Liver (tissue), 8 donors: ENCODE measurements at regions not wholly inside any gene's neighbourhood (a gene's known extent, or its start where the extent isn't known, plus 50 kb on each side); places are given as distances from the start of the nearest gene placed in this dataset.

Experiments used
- DNase-seq: peaks from one replicate; pipeline ENCODE4 v3.0.0-alpha.2; 2017; ENCODE audit warnings: low spot score
- H3K27ac ChIP-seq, 2 donors: one replicate each; pipeline ENCODE4 v1.7.0; 2013; ENCODE audit warnings: inconsistent platforms in 2 of 2, low read length in 2 of 2, control low read depth in 1 of 2, low read depth in 1 of 2, mild to moderate bottlenecking in 1 of 2
- H3K27me3 ChIP-seq, 4 donors: one replicate each; pipeline versions ENCODE4 v1.6.1 to v1.7.0; 2013; ENCODE audit warnings: low read length in 3 of 4, inconsistent platforms in 1 of 4, mild to moderate bottlenecking in 1 of 4, moderate library complexity in 1 of 4; ENCODE audit not compliant: control insufficient read depth in 4 of 4, insufficient read depth in 4 of 4
- H3K36me3 ChIP-seq, 4 donors: one replicate each; pipeline versions ENCODE4 v1.6.1 to v1.7.0; 2013; ENCODE audit warnings: low read length in 3 of 4, mild to moderate bottlenecking in 3 of 4, low read depth in 1 of 4, moderate library complexity in 1 of 4; ENCODE audit not compliant: control insufficient read depth in 4 of 4, insufficient read depth in 3 of 4
- H3K4me1 ChIP-seq, 4 donors: one replicate each; pipeline versions ENCODE4 v1.6.1 to v1.7.0; 2013; ENCODE audit warnings: low read length in 3 of 4, mild to moderate bottlenecking in 3 of 4, moderate library complexity in 1 of 4; ENCODE audit not compliant: control insufficient read depth in 4 of 4, insufficient read depth in 4 of 4
- H3K4me3 ChIP-seq, 3 donors: one replicate each; pipeline versions ENCODE4 v1.6.1 to v1.7.0; 2013; ENCODE audit warnings: low read length in 3 of 3, control low read depth in 1 of 3, low read depth in 1 of 3, mild to moderate bottlenecking in 1 of 3
- H3K9ac ChIP-seq, 2 donors: one replicate each; pipeline ENCODE4 v1.7.0; 2013; ENCODE audit warnings: low read length in 2 of 2, mild to moderate bottlenecking in 2 of 2, moderate library complexity in 2 of 2, control low read depth in 1 of 2, low read depth in 1 of 2
- H3K9me3 ChIP-seq, 4 donors: one replicate each; pipeline versions ENCODE4 v1.6.1 to v1.7.0; 2013; ENCODE audit warnings: low read length in 3 of 4; ENCODE audit not compliant: control insufficient read depth in 4 of 4
- EGR1 ChIP-seq, 2 donors: IDR thresholded peaks; 2 replicates each; pipeline ENCODE4 v1.6.1; 2016 to 2018; ENCODE audit warnings: antibody characterized with exemption in 2 of 2, low read depth in 2 of 2
- FOXA1 ChIP-seq: IDR thresholded peaks from 2 replicates; pipeline ENCODE4 v1.6.1; 2016; ENCODE audit warnings: antibody characterized with exemption
- FOXA2 ChIP-seq: IDR thresholded peaks from 2 replicates; pipeline ENCODE4 v1.6.1; 2016; ENCODE audit warnings: antibody characterized with exemption
- GABPA ChIP-seq, 2 donors: IDR thresholded peaks in 1 of 2; conservative IDR thresholded peaks in 1 of 2; 2 replicates each; pipeline ENCODE4 v1.6.1; 2016; ENCODE audit warnings: antibody characterized with exemption in 2 of 2, mild to moderate bottlenecking in 1 of 2, moderate library complexity in 1 of 2
- NR2F2 ChIP-seq: IDR thresholded peaks from 2 replicates; pipeline ENCODE4 v1.6.1; 2016; ENCODE audit warnings: antibody characterized with exemption
- RAD21 ChIP-seq, 2 donors: IDR thresholded peaks; 2 replicates each; pipeline ENCODE4 v1.6.1; 2016; ENCODE audit warnings: antibody characterized with exemption in 2 of 2, mild to moderate bottlenecking in 2 of 2
- RXRA ChIP-seq, 2 donors: IDR thresholded peaks; 2 replicates each; pipeline ENCODE4 v1.6.1; 2017 to 2018; ENCODE audit warnings: antibody characterized with exemption in 2 of 2, mild to moderate bottlenecking in 1 of 2
- SP1 ChIP-seq: IDR thresholded peaks from 2 replicates; pipeline ENCODE4 v1.6.1; 2018; ENCODE audit warnings: antibody characterized with exemption, mild to moderate bottlenecking
- YY1 ChIP-seq: IDR thresholded peaks from 2 replicates; pipeline ENCODE4 v1.6.1; 2016; ENCODE audit warnings: antibody characterized with exemption, mild to moderate bottlenecking
- WGBS: extraction: QIAGEN DNeasy Blood & Tissue Kit; methylation state at CpG from one replicate; pipeline ENCODE4 v1.1.7; 2013; 5-methylcytosine and 5-hydroxymethylcytosine counted together
- TF ChIP-seq, protein P1 (sequence below): fragments of 150-350 bp; IDR thresholded peaks from 2 replicates; pipeline ENCODE4 v1.5.1; 2017; ENCODE audit warnings: improper control_type of control experiment, low read depth, low read length; ENCODE audit not compliant: missing input control
- TF ChIP-seq, protein P2 (sequence below): IDR thresholded peaks from 2 replicates; pipeline ENCODE4 v1.6.1; 2016; ENCODE audit warnings: antibody characterized with exemption
- TF ChIP-seq, protein P3 (sequence below): IDR thresholded peaks from 2 replicates; pipeline ENCODE4 v1.6.1; 2016; ENCODE audit warnings: antibody characterized with exemption
- TF ChIP-seq, protein P4 (sequence below): IDR thresholded peaks from 2 replicates; pipeline ENCODE4 v1.6.1; 2016; ENCODE audit warnings: antibody characterized with exemption
- TF ChIP-seq, protein P5 (sequence below): IDR thresholded peaks from 2 replicates; pipeline ENCODE4 v1.6.1; 2016; ENCODE audit warnings: antibody characterized with exemption, mild to moderate bottlenecking
- donor health status: healthy.
- donor health status: healthy.
- donor health status: healthy.
- donor health status: healthy.
- donor health status: healthy.

DNA sequence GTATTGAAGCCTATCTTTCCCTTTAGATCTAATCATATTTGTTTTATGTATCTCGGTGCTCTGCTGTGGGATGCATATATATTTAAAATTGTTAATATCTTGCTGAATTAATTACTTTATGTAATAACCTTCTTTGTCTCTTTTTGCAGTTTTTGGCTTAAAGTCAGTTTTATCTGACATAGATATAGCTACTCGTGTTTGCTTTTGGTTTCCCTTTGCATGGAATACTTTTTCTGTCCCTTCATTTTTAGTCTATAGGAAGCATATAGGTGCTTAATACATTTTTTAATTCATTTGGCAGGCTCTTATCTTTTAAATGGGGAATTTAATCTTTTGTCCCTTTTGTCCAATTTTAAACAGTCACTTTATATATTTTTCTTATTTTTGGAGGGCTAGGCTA is 360.6 kb upstream of the PRR16 start:
- DNase-seq, result no peak
- TF ChIP-seq NR2F2 (no peak), RAD21 (IDR thresholded peaks at IDR 0.05) (no peak), EGR1 (IDR thresholded peaks at IDR 0.05; ENCODE audit: low read depth in 2 of 2) (no peak), YY1 (no peak)
- TF ChIP-seq, protein P1, sequence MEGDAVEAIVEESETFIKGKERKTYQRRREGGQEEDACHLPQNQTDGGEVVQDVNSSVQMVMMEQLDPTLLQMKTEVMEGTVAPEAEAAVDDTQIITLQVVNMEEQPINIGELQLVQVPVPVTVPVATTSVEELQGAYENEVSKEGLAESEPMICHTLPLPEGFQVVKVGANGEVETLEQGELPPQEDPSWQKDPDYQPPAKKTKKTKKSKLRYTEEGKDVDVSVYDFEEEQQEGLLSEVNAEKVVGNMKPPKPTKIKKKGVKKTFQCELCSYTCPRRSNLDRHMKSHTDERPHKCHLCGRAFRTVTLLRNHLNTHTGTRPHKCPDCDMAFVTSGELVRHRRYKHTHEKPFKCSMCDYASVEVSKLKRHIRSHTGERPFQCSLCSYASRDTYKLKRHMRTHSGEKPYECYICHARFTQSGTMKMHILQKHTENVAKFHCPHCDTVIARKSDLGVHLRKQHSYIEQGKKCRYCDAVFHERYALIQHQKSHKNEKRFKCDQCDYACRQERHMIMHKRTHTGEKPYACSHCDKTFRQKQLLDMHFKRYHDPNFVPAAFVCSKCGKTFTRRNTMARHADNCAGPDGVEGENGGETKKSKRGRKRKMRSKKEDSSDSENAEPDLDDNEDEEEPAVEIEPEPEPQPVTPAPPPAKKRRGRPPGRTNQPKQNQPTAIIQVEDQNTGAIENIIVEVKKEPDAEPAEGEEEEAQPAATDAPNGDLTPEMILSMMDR, result no peak
- TF ChIP-seq, protein P2, sequence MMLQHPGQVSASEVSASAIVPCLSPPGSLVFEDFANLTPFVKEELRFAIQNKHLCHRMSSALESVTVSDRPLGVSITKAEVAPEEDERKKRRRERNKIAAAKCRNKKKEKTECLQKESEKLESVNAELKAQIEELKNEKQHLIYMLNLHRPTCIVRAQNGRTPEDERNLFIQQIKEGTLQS, result no peak
- Histone ChIP-seq H3K4me3 (no peak overlapping the region), H3K27me3 (peaks cover 0 to 4% (median 0%) of the 10 kb centered on the region in 4 donors), H3K36me3 (no peaks in the 10 kb centered on the region), H3K9ac (no peak overlapping the region), H3K27ac (no peak overlapping the region), H3K9me3 (no peaks in the 10 kb centered on the region), H3K4me1 (no peaks in the 10 kb centered on the region)
- WGBS, result 55% methylated on average over 2 of the region's 2 CpGs

DNA sequence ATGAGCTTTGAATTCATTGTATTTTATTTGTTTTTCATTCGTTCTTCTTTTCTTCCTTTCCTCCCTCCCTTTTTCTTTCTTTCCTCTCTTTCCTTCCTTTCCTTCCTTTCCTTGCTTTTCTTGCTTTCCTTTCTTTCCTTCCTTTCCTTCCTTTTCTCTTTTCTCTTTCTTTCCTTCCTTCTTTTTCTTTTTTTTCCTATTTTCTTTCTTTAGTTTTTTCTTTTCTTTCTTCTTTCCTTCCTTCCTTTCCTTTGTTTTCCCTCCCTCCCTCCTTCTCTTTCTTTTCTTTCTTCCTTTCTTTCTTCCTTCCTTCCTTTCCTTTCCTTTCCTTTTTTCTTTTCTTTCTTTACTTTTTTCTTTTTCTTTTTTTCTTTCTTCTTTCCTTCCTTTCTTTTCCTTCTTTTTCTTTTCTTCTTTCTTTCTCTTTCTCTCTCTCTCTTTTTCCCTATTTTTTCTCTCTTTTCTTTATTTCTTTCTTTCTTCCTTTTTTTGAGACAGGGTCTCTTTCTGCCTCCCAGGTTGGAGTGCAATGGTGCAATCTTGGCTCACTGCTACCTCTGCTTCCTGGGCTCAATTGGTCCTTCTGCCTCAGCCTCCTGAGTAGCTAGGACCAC is 357.1 kb upstream of the PRR16 start:
- TF ChIP-seq, protein P3, sequence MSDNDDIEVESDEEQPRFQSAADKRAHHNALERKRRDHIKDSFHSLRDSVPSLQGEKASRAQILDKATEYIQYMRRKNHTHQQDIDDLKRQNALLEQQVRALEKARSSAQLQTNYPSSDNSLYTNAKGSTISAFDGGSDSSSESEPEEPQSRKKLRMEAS, result no peak
- no peak overlapping the region for H3K27ac ChIP-seq
- H3K4me1 ChIP-seq, result peaks cover 0 to 2% (median under 1%) of the 10 kb centered on the region in 4 donors
- 56% methylated on average over 1 of the region's 1 CpG for WGBS
- no peak for DNase-seq
- H3K9me3 ChIP-seq, result no peaks in the 10 kb centered on the region
- H3K9ac ChIP-seq, result no peak overlapping the region
- H3K4me3 ChIP-seq, result no peak overlapping the region
- no peaks in the 10 kb centered on the region for H3K36me3 ChIP-seq
- no peaks in the 10 kb centered on the region for H3K27me3 ChIP-seq

DNA sequence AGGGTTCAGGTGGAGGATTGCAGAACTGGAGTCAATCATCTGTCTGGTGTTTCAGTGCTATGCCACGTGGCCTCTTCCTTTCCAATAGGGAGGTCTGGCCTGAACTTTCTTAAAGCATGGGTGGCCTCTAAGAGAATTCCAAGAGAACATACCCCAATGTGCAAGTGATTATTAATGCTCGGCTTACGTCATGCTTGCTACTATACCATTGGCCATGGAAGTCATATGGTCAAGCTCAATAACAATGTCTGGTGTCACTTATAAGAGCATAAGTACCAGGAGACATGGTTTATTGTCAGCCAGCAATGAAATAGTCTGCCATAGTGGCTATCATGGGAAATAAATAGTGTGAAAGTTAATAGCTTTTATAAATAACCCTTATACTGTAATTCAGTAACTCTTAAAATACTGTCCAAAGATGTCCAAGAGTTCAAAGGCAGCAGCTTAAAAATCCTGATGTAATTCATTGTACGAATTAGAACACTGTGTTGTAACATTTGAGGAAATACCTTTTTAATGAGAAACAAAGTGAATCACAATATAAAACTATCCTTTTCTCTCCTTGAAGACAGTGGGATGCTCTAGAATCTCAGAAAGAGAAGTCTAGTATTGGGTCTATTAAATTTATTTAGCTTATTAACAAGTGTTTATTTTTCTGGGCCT is 355.4 kb upstream of the PRR16 start:
- Histone ChIP-seq H3K4me1 (peaks cover 0 to 2% (median under 1%) of the 10 kb centered on the region in 4 donors), H3K27me3 (no peaks in the 10 kb centered on the region), H3K27ac (no peak overlapping the region), H3K4me3 (no peak overlapping the region), H3K36me3 (no peaks in the 10 kb centered on the region), H3K9me3 (no peaks in the 10 kb centered on the region), H3K9ac (no peak overlapping the region)
- WGBS, result 73% methylated on average over 4 of the region's 4 CpGs
- no peak for DNase-seq
- no peak for TF ChIP-seq EGR1 (IDR thresholded peaks at IDR 0.05; ENCODE audit: low read depth in 2 of 2)
- no peak for TF ChIP-seq YY1
- TF ChIP-seq, protein P4, sequence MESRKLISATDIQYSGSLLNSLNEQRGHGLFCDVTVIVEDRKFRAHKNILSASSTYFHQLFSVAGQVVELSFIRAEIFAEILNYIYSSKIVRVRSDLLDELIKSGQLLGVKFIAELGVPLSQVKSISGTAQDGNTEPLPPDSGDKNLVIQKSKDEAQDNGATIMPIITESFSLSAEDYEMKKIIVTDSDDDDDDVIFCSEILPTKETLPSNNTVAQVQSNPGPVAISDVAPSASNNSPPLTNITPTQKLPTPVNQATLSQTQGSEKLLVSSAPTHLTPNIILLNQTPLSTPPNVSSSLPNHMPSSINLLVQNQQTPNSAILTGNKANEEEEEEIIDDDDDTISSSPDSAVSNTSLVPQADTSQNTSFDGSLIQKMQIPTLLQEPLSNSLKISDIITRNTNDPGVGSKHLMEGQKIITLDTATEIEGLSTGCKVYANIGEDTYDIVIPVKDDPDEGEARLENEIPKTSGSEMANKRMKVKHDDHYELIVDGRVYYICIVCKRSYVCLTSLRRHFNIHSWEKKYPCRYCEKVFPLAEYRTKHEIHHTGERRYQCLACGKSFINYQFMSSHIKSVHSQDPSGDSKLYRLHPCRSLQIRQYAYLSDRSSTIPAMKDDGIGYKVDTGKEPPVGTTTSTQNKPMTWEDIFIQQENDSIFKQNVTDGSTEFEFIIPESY, result no peak
- no peak for TF ChIP-seq RAD21 (IDR thresholded peaks at IDR 0.05)
- TF ChIP-seq, protein P2, result no peak
- TF ChIP-seq, protein P3, result no peak
- no peak for TF ChIP-seq RXRA (IDR thresholded peaks at IDR 0.05)
- TF ChIP-seq, protein P5, sequence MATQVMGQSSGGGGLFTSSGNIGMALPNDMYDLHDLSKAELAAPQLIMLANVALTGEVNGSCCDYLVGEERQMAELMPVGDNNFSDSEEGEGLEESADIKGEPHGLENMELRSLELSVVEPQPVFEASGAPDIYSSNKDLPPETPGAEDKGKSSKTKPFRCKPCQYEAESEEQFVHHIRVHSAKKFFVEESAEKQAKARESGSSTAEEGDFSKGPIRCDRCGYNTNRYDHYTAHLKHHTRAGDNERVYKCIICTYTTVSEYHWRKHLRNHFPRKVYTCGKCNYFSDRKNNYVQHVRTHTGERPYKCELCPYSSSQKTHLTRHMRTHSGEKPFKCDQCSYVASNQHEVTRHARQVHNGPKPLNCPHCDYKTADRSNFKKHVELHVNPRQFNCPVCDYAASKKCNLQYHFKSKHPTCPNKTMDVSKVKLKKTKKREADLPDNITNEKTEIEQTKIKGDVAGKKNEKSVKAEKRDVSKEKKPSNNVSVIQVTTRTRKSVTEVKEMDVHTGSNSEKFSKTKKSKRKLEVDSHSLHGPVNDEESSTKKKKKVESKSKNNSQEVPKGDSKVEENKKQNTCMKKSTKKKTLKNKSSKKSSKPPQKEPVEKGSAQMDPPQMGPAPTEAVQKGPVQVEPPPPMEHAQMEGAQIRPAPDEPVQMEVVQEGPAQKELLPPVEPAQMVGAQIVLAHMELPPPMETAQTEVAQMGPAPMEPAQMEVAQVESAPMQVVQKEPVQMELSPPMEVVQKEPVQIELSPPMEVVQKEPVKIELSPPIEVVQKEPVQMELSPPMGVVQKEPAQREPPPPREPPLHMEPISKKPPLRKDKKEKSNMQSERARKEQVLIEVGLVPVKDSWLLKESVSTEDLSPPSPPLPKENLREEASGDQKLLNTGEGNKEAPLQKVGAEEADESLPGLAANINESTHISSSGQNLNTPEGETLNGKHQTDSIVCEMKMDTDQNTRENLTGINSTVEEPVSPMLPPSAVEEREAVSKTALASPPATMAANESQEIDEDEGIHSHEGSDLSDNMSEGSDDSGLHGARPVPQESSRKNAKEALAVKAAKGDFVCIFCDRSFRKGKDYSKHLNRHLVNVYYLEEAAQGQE, result no peak
- TF ChIP-seq GABPA (IDR thresholded peaks at IDR 0.05 in 1 of 2, conservative IDR thresholded peaks at IDR 0.05 in 1 of 2), result no peak
- no peak for TF ChIP-seq SP1
- no peak for TF ChIP-seq FOXA2
- TF ChIP-seq FOXA1, result no peak
- no peak for TF ChIP-seq NR2F2
